Uterus (tissue), 3 donors: ENCODE measurements at regions not wholly inside any gene's neighbourhood (a gene's known extent, or its start where the extent isn't known, plus 50 kb on each side); places are given as distances from the start of the nearest gene placed in this dataset.

Source experiments
- DNase-seq, 2 donors: peaks; one replicate each; pipeline ENCODE4 v3.0.0-alpha.2; 2019 to 2020
- H3K27ac ChIP-seq, 2 donors: fragments of 200-600 bp; sonication (generic); 1 replicate in 1 of 2; 2 replicates in 1 of 2; pipeline ENCODE4 v1.5.1; 2016 to 2018
- H3K27me3 ChIP-seq, 2 donors: fragments of 200-600 bp; sonication (generic); one replicate each; pipeline ENCODE4 v1.5.1; 2018 to 2019; ENCODE audit warnings: control low read depth in 1 of 2
- H3K36me3 ChIP-seq, 2 donors: fragments of 200-600 bp; sonication (generic); one replicate each; pipeline ENCODE4 v1.5.1; 2019; ENCODE audit warnings: control low read depth in 1 of 2
- H3K4me1 ChIP-seq, 2 donors: fragments of 200-600 bp; sonication (generic); one replicate each; pipeline ENCODE4 v1.5.1; 2018 to 2019; ENCODE audit warnings: control low read depth in 1 of 2
- H3K4me3 ChIP-seq, 2 donors: fragments of 200-600 bp; sonication (generic); 1 replicate in 1 of 2; 2 replicates in 1 of 2; pipeline ENCODE4 v1.5.1; 2018 to 2019; ENCODE audit warnings: mild to moderate bottlenecking in 1 of 2
- H3K9me3 ChIP-seq, 2 donors: fragments of 200-600 bp; sonication (generic); one replicate each; pipeline ENCODE4 v1.5.1; 2019; ENCODE audit warnings: control low read depth in 1 of 2
- POLR2A ChIP-seq, 2 donors: fragments of 450-650 bp; IDR thresholded peaks; one replicate each; pipeline ENCODE4 v1.6.1; 2016; ENCODE audit warnings: antibody characterized with exemption in 2 of 2, mild to moderate bottlenecking in 1 of 2, moderate library complexity in 1 of 2
- intact Hi-C: fragments of 100-400 bp; cut with DNase I; formaldehyde crosslinking; loops from one replicate; pipeline ENCODE4 v1.15.1; 2023; ENCODE audit warnings: low total_unique reads
- TF ChIP-seq, protein P1 (sequence below), 4 experiments: fragments of 200-600 bp in 2 of 4; fragments of 450-650 bp in 2 of 4; sonication (generic) in 2 of 4; IDR thresholded peaks; one replicate each; pipeline ENCODE4 v1.5.1; 2016 to 2019; ENCODE audit warnings: antibody characterized with exemption in 4 of 4, mild to moderate bottlenecking in 2 of 4, moderate library complexity in 1 of 4
- donor health status: DM: yes; HTN: yes; CAD: no.

DNA sequence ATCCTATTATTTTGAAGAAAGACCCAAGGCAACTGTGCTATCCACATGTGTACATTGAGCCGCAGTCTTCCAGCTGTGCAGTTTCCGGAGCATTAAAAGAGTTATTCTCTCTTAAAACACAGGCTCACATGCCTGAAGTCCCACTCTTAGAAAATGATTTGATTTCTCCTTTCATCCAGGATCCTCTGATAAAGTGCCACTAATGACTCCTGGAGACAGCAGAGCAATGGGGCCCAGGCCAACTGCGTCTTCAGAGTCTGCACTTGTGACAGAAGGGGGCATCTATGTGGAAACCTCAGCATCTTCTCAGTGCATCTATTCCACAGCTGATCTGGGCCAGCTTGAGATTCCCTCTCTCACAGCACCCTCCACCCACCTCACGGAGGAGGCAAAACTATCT is 482.1 kb upstream of the AKR1E2 start:
- peaks cover 0 to 9% of the 10 kb centered on the region in 2 donors for H3K4me1 ChIP-seq
- intact Hi-C loops = no loop called here
- no peaks in the 10 kb centered on the region for H3K9me3 ChIP-seq

GRCh38 chr10:4343091-4343490 is 482.9 kb upstream of the AKR1E2 start:
- no peak overlapping the region for H3K27ac ChIP-seq

More for the DNA sequence above, 482.1 kb upstream of the AKR1E2 start:
- Histone ChIP-seq H3K27me3 (no peaks in the 10 kb centered on the region), H3K4me3 (no peak overlapping the region), H3K27ac (peak overlapping the region; percentile 58 to 75), H3K36me3 (no peaks in the 10 kb centered on the region)
- no peak for TF ChIP-seq POLR2A (IDR thresholded peaks at IDR 0.05)
- TF ChIP-seq, protein P1, sequence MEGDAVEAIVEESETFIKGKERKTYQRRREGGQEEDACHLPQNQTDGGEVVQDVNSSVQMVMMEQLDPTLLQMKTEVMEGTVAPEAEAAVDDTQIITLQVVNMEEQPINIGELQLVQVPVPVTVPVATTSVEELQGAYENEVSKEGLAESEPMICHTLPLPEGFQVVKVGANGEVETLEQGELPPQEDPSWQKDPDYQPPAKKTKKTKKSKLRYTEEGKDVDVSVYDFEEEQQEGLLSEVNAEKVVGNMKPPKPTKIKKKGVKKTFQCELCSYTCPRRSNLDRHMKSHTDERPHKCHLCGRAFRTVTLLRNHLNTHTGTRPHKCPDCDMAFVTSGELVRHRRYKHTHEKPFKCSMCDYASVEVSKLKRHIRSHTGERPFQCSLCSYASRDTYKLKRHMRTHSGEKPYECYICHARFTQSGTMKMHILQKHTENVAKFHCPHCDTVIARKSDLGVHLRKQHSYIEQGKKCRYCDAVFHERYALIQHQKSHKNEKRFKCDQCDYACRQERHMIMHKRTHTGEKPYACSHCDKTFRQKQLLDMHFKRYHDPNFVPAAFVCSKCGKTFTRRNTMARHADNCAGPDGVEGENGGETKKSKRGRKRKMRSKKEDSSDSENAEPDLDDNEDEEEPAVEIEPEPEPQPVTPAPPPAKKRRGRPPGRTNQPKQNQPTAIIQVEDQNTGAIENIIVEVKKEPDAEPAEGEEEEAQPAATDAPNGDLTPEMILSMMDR (IDR thresholded peaks at IDR 0.05) = no peak
- no peak for DNase-seq

DNA sequence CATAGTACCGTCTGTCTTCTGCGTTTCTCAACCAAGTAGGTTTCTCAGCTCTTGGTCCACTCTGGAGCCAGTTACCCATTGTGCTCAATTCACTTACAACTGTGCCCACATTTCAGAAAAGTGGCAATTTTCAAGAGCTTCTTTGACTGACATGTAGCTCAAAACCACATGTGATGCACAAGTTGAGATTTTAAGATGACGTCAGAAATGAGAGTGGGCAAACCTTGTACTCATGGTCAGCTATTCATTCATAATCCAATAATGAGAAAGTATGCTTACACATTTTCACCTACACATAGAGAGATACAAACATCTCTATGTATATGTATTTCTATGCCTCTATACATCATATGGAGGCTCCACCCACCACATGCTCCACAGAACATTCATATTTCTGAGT is 487.2 kb upstream of the AKR1E2 start:
- DNase-seq = no peak
- intact Hi-C loops = no loop called here
- no peaks in the 10 kb centered on the region for H3K4me1 ChIP-seq
- no peak for TF ChIP-seq POLR2A (IDR thresholded peaks at IDR 0.05)
- TF ChIP-seq, protein P1 (IDR thresholded peaks at IDR 0.05) = no peak
- no peaks in the 10 kb centered on the region for H3K27me3 ChIP-seq
- no peaks in the 10 kb centered on the region for H3K36me3 ChIP-seq
- H3K4me3 ChIP-seq = no peak overlapping the region
- no peak overlapping the region for H3K27ac ChIP-seq
- H3K9me3 ChIP-seq = no peaks in the 10 kb centered on the region

More at GRCh38 chr10:4343091-4343490, 482.9 kb upstream of the AKR1E2 start:
- Histone ChIP-seq H3K9me3 (no peaks in the 10 kb centered on the region), H3K4me3 (no peak overlapping the region), H3K4me1 (peaks cover 0 to 9% of the 10 kb centered on the region in 2 donors), H3K27me3 (no peaks in the 10 kb centered on the region), H3K36me3 (no peaks in the 10 kb centered on the region)
- intact Hi-C loops = no loop called here
- no peak for TF ChIP-seq POLR2A (IDR thresholded peaks at IDR 0.05)
- TF ChIP-seq, protein P1 (IDR thresholded peaks at IDR 0.05) = no peak
- DNase-seq = no peak

- Histone ChIP-seq H3K4me1 (no peaks in the 10 kb centered on the region), H3K36me3 (no peaks in the 10 kb centered on the region), H3K27me3 (no peaks in the 10 kb centered on the region), H3K4me3 (no peak overlapping the region), H3K27ac (no peak overlapping the region), H3K9me3 (no peaks in the 10 kb centered on the region)
- no peak for TF ChIP-seq POLR2A (IDR thresholded peaks at IDR 0.05)
- TF ChIP-seq, protein P1 (IDR thresholded peaks at IDR 0.05) = no peak
- intact Hi-C loops = no loop called here
- DNase-seq = no peak
These were observed 488.4 kb upstream of the AKR1E2 start for GRCh38 chr10:4337563-4337962.

- intact Hi-C loops = no loop called here
- H3K36me3 ChIP-seq = no peaks in the 10 kb centered on the region
- H3K9me3 ChIP-seq = no peaks in the 10 kb centered on the region
- DNase-seq = no peak
- no peaks in the 10 kb centered on the region for H3K27me3 ChIP-seq
- TF ChIP-seq POLR2A (IDR thresholded peaks at IDR 0.05) = no peak
- TF ChIP-seq, protein P1 (IDR thresholded peaks at IDR 0.05) = no peak
- H3K27ac ChIP-seq = no peak overlapping the region
- no peak overlapping the region for H3K4me3 ChIP-seq
- no peaks in the 10 kb centered on the region for H3K4me1 ChIP-seq
These were observed 491.1 kb upstream of the AKR1E2 start for GRCh38 chr10:4334871-4335270.
